ENCODE measurements at regions not wholly inside any gene's neighbourhood (a gene's known extent, or its start where the extent isn't known, plus 50 kb on each side); places are given as distances from the start of the nearest gene placed in this dataset.

- H3K4me3 ChIP-seq = no peak overlapping the region
- no peaks in the 10 kb centered on the region for H3K36me3 ChIP-seq (ENCODE audit: low read depth)
- TF ChIP-seq CTCF (IDR thresholded peaks at IDR 0.05) = no peak
- no peak for ATAC-seq
- no peaks in the 10 kb centered on the region for H3K4me1 ChIP-seq (ENCODE audit: low read depth)
- intact Hi-C loops (cut with DNase I, micrococcal nuclease) = no loop called here
- H3K9me3 ChIP-seq = no peaks in the 10 kb centered on the region
- no peak for DNase-seq
Observed at GRCh38 chr11:70760416-70761020, 362.2 kb downstream of the CTTN start.

- intact Hi-C loops (cut with DNase I, micrococcal nuclease) = no loop called here
- Histone ChIP-seq H3K4me3 (no peak overlapping the region), H3K36me3 (ENCODE audit: low read depth) (no peaks in the 10 kb centered on the region), H3K4me1 (ENCODE audit: low read depth) (no peaks in the 10 kb centered on the region), H3K9me3 (no peaks in the 10 kb centered on the region)
- DNase-seq = no peak
- no peak for TF ChIP-seq CTCF (IDR thresholded peaks at IDR 0.05)
- no peak for ATAC-seq
Observed at GRCh38 chr11:70761094-70761907, 363.0 kb downstream of the CTTN start.

GRCh38 chr11:70761908-70762337 is 363.6 kb downstream of the CTTN start:
- no peak for ATAC-seq
- no peaks in the 10 kb centered on the region for H3K9me3 ChIP-seq
- intact Hi-C loops (cut with DNase I, micrococcal nuclease) = no loop called here
- no peaks in the 10 kb centered on the region for H3K36me3 ChIP-seq (ENCODE audit: low read depth)
- DNase-seq = no peak
- TF ChIP-seq CTCF (IDR thresholded peaks at IDR 0.05) = no peak
- no peaks in the 10 kb centered on the region for H3K4me1 ChIP-seq (ENCODE audit: low read depth)
- H3K4me3 ChIP-seq = no peak overlapping the region

- no peak overlapping the region for H3K4me3 ChIP-seq
- no peak for TF ChIP-seq CTCF (IDR thresholded peaks at IDR 0.05)
- ATAC-seq (no peak), DNase-seq (no peak)
- no peaks in the 10 kb centered on the region for H3K4me1 ChIP-seq (ENCODE audit: low read depth)
- no peaks in the 10 kb centered on the region for H3K9me3 ChIP-seq
- H3K36me3 ChIP-seq (ENCODE audit: low read depth) = no peaks in the 10 kb centered on the region
- intact Hi-C loops (cut with DNase I, micrococcal nuclease) = no loop called here
Observed at GRCh38 chr11:70762810-70763209, 364.5 kb downstream of the CTTN start.

- TF ChIP-seq CTCF (IDR thresholded peaks at IDR 0.05) = no peak
- H3K36me3 ChIP-seq (ENCODE audit: low read depth) = no peaks in the 10 kb centered on the region
- intact Hi-C loops (cut with DNase I, micrococcal nuclease) = no loop called here
- ATAC-seq (no peak), DNase-seq (no peak)
- H3K4me1 ChIP-seq (ENCODE audit: low read depth) = no peaks in the 10 kb centered on the region
- H3K9me3 ChIP-seq = no peaks in the 10 kb centered on the region
- no peak overlapping the region for H3K4me3 ChIP-seq
Observed at GRCh38 chr11:70763606-70764005, 365.3 kb downstream of the CTTN start.

Measured in mucosa of descending colon (tissue), 3 donors.